ENCODE measurements at regions not wholly inside any gene's neighbourhood (a gene's known extent, or its start where the extent isn't known, plus 50 kb on each side); places are given as distances from the start of the nearest gene placed in this dataset.

- TF ChIP-seq HNF1A (IDR thresholded peaks at IDR 0.05; ENCODE audit: low read depth) (peak; percentile 98), HNF1A (CRISPR knock-in tag; IDR thresholded peaks at IDR 0.05; ENCODE audit: borderline replicate concordance) (peak; percentile 99), ARNT (IDR thresholded peaks at IDR 0.05) (no peak), CHD2 (IDR thresholded peaks at IDR 0.05; ENCODE audit: low read depth, low read length) (no peak), ZMAT5 (CRISPR knock-in tag; IDR thresholded peaks at IDR 0.05; ENCODE audit: borderline replicate concordance, low read depth) (no peak), TIGD3 (CRISPR knock-in tag; IDR thresholded peaks at IDR 0.05; ENCODE audit: borderline replicate concordance) (no peak), MYPOP (CRISPR knock-in tag; IDR thresholded peaks at IDR 0.05) (peak; percentile 32; the same call in 1 of the 2 replicates), ZFP36L2 (CRISPR knock-in tag; IDR thresholded peaks at IDR 0.05) (no peak), FLYWCH1 (CRISPR knock-in tag; IDR thresholded peaks at IDR 0.05) (no peak), LCORL (IDR thresholded peaks at IDR 0.05) (no peak), LCORL (CRISPR knock-in tag; IDR thresholded peaks at IDR 0.05) (peak; percentile 29; the same call in 1 of the 2 replicates), PAWR (CRISPR knock-in tag; IDR thresholded peaks at IDR 0.05; ENCODE audit: borderline replicate concordance) (no peak), MLX (CRISPR knock-in tag; IDR thresholded peaks at IDR 0.05) (peak; percentile 9; the same call in 1 of the 2 replicates), ZKSCAN5 (CRISPR knock-in tag; IDR thresholded peaks at IDR 0.05) (no peak), ZNF431 (CRISPR knock-in tag; IDR thresholded peaks at IDR 0.05; ENCODE audit: borderline replicate concordance, low read depth) (no peak), SAFB2 (CRISPR knock-in tag; IDR thresholded peaks at IDR 0.05; ENCODE audit: borderline replicate concordance, low read depth) (no peak), ZFP62 (CRISPR knock-in tag; IDR thresholded peaks at IDR 0.05) (no peak), ZNF350 (CRISPR knock-in tag; IDR thresholded peaks at IDR 0.05; ENCODE audit: borderline replicate concordance, low read depth) (peak; percentile 80; the same call in 1 of the 2 replicates), NR1H2 (CRISPR knock-in tag; IDR thresholded peaks at IDR 0.05; ENCODE audit: borderline replicate concordance, low read depth) (no peak), ZSCAN5A (CRISPR knock-in tag; IDR thresholded peaks at IDR 0.05; ENCODE audit: borderline replicate concordance) (no peak), ZNF224 (CRISPR knock-in tag; IDR thresholded peaks at IDR 0.05) (no peak)
Observed at GRCh38 chr1:234721476-234722269, 111.7 kb upstream of the IRF2BP2 start (continued).
